GM21423 (cell line): ENCODE measurements at regions not wholly inside any gene's neighbourhood (a gene's known extent, or its start where the extent isn't known, plus 50 kb on each side); places are given as distances from the start of the nearest gene placed in this dataset.

ENCODE experiments used
- ATAC-seq: cut with Tn5 transposase; IDR thresholded peaks from one replicate; pipeline ENCODE4 v1.9.1; 2021; ENCODE audit warnings: mild to moderate bottlenecking, moderate library complexity; ENCODE audit not compliant: unreplicated experiment

DNA sequence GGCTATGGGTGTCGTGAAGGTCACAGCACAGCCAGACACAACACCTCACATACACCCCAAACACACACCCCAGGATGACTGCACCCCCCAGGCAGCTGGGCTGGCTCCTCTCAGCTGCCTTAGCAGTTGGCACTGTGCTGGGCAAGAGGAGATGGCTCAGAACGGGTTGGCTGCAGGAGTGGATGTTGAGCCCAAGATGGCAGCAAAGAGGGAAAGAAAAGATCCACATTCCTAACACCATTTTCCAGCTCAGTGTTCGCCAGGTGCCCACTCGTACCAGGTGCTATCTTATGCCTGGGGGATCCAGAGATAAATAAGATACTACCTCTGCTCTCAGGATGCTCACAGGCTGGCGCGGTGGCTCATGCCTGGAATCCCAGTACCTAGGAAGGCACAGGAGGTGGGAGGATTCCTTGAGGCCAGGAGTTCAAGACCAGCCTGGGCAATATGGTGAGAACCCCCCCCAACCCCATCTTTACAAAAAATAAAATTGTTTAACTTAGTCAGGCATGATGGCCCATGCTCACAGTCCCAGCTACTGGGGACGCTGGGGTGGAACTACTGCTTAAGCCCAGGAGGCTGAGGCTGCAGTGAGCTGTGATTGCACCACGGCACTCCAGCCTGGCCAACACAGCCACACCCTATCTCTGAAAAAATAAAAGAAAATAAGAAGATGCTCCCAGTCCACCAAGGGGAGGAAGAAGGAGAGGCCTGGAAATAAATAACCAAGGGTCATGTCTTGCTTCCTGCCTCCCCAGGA, 89.7 kb upstream of the ZNF507 start:
- ATAC-seq = no peak

- ATAC-seq = no peak
Measured at GRCh38 chr19:32256341-32256975, 89.0 kb upstream of the ZNF507 start.

DNA sequence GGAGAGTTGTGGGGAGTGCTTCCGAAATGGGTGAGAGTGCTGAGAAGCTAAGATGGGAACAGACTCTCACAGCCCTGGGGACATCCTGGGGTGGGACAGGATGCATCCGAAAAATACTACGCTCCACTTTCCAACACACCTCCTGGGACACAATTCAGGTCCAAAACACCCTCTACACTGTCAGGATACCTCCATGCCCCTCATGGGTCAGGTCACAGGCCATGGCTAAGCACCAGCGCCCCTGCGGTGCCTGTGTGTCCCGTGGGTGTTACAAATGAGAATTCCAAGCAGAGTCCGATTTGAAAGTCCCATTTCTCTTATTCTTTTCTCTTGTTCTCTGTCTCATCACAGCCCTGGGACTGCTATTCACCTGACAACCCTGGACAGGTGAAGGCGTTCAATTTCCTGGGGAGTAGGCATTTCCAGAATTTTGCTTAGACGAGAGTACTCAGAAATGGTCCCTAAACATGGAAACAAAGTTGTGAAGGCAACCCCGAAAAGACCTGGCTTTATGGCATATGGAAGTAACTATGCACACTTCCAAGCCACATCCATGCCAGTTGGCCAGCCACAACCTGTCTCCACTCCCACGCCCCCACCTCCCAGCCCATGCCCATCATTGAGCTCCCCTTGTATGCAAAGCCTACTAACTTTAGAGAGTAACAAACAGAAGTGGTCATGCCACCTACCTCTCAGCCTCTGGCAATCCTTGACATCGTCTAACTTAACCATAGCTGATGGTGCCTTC, 87.9 kb upstream of the ZNF507 start:
- no peak for ATAC-seq

- ATAC-seq = no peak
Measured at GRCh38 chr19:32258167-32258566, 87.2 kb upstream of the ZNF507 start.

GRCh38 chr19:32264568-32264967, 80.8 kb upstream of the ZNF507 start:
- no peak for ATAC-seq

DNA sequence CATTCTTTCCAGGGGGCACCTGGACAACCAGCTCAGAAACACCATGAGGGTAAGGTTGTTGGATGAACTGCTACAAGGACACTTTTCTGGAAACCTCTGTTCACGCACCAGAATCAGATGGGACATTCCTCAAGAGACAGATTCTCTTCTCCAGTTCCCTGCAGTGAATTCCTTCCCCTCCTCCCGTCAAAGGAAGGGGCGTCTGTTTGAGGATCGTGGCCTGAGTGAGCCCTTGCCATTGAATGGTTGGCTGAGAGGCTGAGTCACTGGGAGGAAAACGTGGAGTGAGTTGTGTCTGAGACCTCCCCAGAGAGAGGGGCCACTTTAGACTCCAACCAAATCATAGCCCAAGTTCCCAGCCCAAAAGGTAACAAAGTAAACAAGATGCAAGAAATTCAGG, 79.4 kb upstream of the ZNF507 start:
- ATAC-seq = no peak

DNA sequence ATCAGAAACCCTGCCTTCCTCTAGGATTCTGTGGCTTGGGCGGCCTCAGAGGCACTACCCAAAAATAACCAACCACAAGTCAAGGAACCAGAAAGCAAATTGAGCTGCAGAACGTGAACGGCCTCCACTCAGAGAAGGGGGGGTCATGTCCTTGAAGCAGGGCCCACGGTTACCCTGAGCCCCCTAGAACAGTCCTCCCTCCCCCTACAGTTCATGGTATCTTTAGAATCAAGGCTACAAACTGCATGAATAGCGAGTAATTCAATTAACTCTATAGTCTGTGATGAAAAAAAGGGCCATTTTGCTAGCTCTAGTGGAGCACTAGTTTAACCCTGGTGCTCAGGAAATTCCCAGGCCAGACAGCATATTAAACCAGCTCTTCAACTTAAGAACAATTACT, 79.0 kb upstream of the ZNF507 start:
- ATAC-seq = no peak

GRCh38 chr19:32268381-32268780, 77.0 kb upstream of the ZNF507 start:
- ATAC-seq = no peak

DNA sequence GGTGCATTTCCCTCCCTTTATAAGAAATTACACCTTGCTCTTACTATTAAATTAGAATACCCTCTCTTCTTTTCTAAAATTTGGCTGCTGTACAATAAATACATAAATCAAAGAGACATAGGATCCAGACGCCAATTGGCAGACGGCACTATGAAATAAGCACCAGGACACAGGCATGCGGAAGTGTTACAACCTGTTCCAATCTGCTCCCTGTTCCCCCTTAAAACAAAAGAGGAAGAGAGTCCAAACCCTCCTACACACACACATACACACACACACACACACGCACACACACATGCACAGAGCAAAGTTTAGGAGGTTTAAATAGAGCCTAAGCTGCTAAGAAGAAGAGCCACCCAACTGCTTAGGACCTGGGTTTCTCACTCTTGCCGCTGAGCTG, 75.6 kb upstream of the ZNF507 start:
- no peak for ATAC-seq

- no peak for ATAC-seq
Measured at GRCh38 chr19:32273483-32273882, 71.9 kb upstream of the ZNF507 start.

DNA sequence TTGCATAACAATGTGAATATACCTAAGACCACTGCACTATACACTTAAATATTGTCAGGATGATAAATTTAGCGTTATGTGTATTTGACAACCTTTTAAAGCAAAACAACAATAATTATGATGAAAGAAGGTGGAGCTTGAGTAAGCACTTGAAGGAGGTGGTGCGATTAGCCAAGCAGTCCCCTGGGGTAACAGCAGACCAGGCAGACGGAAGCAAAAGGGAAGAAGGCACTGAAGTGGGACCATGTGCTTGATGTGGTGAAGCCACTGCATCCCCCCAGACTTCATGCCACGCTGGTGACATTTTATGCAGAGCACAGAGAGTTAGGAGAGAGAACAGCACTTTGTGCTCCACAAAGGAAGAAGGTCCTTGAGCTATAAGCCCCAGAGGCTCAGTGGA, 58.3 kb upstream of the ZNF507 start:
- ATAC-seq = no peak

- ATAC-seq = no peak
Measured at GRCh38 chr19:32287811-32288227, 57.6 kb upstream of the ZNF507 start.

- ATAC-seq = no peak
Measured at GRCh38 chr19:32289566-32290210, 55.7 kb upstream of the ZNF507 start.

DNA sequence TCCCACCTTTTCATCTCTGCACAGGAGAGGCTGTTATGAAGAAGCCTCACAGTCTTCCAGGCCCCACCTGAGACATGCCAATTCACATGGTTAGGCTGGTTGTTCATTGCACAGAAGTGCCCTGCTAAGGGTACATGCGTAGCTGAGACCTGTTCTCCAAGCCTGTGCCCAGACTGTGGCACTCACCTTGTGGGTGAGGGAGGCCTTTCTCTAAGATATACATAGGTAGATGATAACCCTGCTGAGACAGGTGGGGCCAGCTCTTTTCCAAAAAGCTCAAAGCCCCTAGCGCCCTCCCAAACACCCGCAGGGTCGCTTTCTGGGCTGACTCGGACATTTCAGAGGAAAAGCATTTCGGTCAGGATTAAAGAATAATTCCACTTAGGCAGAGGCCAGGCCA, 53.5 kb upstream of the ZNF507 start:
- ATAC-seq = no peak

- ATAC-seq = no peak
Measured at GRCh38 chr19:32294871-32295438, 50.5 kb upstream of the ZNF507 start.
